Fibroblast of skin of abdomen (primary cell): ENCODE measurements at regions not wholly inside any gene's neighbourhood (a gene's known extent, or its start where the extent isn't known, plus 50 kb on each side); places are given as distances from the start of the nearest gene placed in this dataset.
A peak's percentile ranks its signal among the peaks of the same experiment; 100 is the strongest.
"Not testable (repeated sequence)": the region's sequence is repeated elsewhere in the genome, so short reads cannot be mapped to it uniquely, and the experiment has no call there.

ENCODE experiments used
- DNase-seq: peaks from one replicate; pipeline ENCODE4 v3.0.0-alpha.2; 2013

- no peak for DNase-seq
Measured at GRCh38 chr2:198285216-198285615, 480.8 kb downstream of the PLCL1 start.

- DNase-seq = peak; percentile 65
Measured at GRCh38 chr2:198283146-198283545, 478.8 kb downstream of the PLCL1 start.

- DNase-seq = no peak
Measured at GRCh38 chr2:198282061-198282460, 477.7 kb downstream of the PLCL1 start.

GRCh38 chr2:198280145-198280544 lies 475.8 kb downstream of the PLCL1 start:
- no peak for DNase-seq

- peak; percentile 60 for DNase-seq
Measured at GRCh38 chr2:198279026-198279425, 474.6 kb downstream of the PLCL1 start.

- peak; percentile 4 for DNase-seq
Measured at GRCh38 chr2:198277181-198277580, 472.8 kb downstream of the PLCL1 start.

GRCh38 chr2:198273660-198274059 lies 469.3 kb downstream of the PLCL1 start:
- DNase-seq = peak; percentile 52

GRCh38 chr2:198270157-198270556 lies 465.8 kb downstream of the PLCL1 start:
- not testable (repeated sequence) for DNase-seq

GRCh38 chr2:198268519-198268918 lies 464.1 kb downstream of the PLCL1 start:
- no peak for DNase-seq

GRCh38 chr2:198259496-198259895 lies 455.1 kb downstream of the PLCL1 start:
- no peak for DNase-seq

- no peak for DNase-seq
Measured at GRCh38 chr2:198254536-198255090, 450.2 kb downstream of the PLCL1 start.

GRCh38 chr2:198253995-198254394 lies 449.6 kb downstream of the PLCL1 start:
- DNase-seq = no peak

- DNase-seq = no peak
Measured at GRCh38 chr2:198252472-198252871, 448.1 kb downstream of the PLCL1 start.

GRCh38 chr2:198242093-198242492 lies 437.7 kb downstream of the PLCL1 start:
- DNase-seq = no peak

GRCh38 chr2:198238429-198238828 lies 434.0 kb downstream of the PLCL1 start:
- no peak for DNase-seq

- DNase-seq = no peak
Measured at GRCh38 chr2:198236338-198236737, 431.9 kb downstream of the PLCL1 start.

GRCh38 chr2:198232281-198232680 lies 427.9 kb downstream of the PLCL1 start:
- no peak for DNase-seq

- no peak for DNase-seq
Measured at GRCh38 chr2:198231562-198231961, 427.2 kb downstream of the PLCL1 start.

GRCh38 chr2:198220763-198221610 lies 416.6 kb downstream of the PLCL1 start:
- no peak for DNase-seq

GRCh38 chr2:198219292-198219691 lies 414.9 kb downstream of the PLCL1 start:
- DNase-seq = no peak

GRCh38 chr2:198214114-198214596 lies 409.8 kb downstream of the PLCL1 start:
- peak; percentile 47 for DNase-seq

- DNase-seq = no peak
Measured at GRCh38 chr2:198213253-198213652, 408.9 kb downstream of the PLCL1 start.

- DNase-seq = no peak
Measured at GRCh38 chr2:198211706-198212105, 407.3 kb downstream of the PLCL1 start.
